Stimulated activated CD8-positive, alpha-beta memory T cell treated with anti-CD3 and anti-CD28 coated beads, Interleukin-12 subunit alpha, Interleukin-12 subunit beta, amount 100 ng/mL, for 24 hours (primary cell): ENCODE measurements at regions not wholly inside any gene's neighbourhood (a gene's known extent, or its start where the extent isn't known, plus 50 kb on each side); places are given as distances from the start of the nearest gene placed in this dataset.

Experiments
- DNase-seq: peaks from one replicate; pipeline ENCODE4 v3.0.0-alpha.2; 2020; ENCODE audit errors: extremely low read depth

GRCh38 chr2:239690651-239691631 lies 290.1 kb upstream of the HDAC4 start:
- DNase-seq, result no peak

GRCh38 chr2:239689985-239690384 lies 289.2 kb upstream of the HDAC4 start:
- no peak for DNase-seq

- no peak for DNase-seq
Observed at GRCh38 chr2:239689410-239689809, 288.6 kb upstream of the HDAC4 start.

- DNase-seq, result no peak
Observed at GRCh38 chr2:239688840-239689239, 288.0 kb upstream of the HDAC4 start.

DNA sequence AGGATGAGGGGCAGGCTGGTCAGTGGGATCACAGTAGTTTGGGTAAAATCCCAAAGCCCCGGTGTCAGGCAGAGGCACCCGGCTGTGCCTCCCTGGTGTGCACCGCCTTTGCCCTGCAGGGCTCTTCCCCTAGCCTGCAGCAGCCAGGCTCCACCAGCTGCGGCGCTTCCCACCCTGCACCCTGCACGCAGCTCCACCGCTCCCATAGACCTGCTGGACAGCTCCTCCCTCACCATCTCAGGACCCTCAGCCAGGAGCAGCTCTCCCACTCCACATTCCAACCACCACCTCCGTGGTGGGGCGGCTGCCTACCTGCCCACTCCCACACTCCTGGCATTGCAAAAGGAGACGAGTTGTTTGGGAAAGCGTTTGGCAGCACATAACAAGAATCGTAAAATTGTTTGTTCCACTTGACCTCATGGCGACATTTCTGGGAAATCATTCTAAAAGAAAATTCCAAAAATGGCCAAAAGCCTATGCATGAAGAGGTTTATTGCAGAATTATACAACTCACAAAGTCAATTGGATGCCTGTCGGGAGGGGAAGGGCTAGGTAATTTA lies 287.4 kb upstream of the HDAC4 start:
- DNase-seq, result no peak

- DNase-seq, result no peak
Observed at GRCh38 chr2:239687441-239687840, 286.6 kb upstream of the HDAC4 start.

DNA sequence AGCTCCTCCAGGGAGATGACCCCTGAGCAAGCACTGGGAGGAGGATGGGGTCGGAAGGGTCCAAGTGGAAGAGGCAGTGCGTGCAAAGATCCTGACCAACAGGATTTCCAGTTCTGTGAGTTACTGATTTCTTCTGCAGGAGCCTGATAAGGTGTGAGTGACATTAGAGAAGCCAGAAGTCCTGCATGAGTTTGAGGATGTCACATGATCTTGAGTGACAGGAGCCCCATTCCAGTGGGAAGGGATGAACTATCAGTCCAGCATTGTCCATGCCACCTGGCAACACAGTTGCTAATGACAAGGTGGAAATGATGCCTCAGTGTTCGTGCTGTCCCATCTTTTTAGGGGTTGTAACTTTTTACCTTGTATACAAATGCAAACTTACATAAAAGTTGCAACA lies 285.1 kb upstream of the HDAC4 start:
- no peak for DNase-seq

DNA sequence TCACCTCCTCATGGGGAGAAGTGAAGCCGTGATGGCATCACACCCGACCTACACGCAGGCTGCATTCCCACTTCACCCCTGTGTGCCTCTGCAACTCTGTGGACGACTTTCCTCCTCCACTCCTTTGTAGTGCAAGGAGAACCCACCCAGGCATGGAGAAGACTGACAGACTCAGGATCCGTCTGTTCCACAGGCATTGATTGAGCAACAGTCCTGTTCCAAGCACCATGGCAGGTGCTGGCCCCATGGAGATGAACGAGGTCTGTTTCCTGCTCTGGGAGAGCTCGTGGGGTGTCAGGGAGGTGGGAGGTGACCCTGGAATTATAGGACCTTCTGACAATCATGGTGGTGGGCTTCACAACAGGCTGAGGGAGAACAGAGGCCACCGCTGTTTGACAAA lies 284.7 kb upstream of the HDAC4 start:
- no peak for DNase-seq

DNA sequence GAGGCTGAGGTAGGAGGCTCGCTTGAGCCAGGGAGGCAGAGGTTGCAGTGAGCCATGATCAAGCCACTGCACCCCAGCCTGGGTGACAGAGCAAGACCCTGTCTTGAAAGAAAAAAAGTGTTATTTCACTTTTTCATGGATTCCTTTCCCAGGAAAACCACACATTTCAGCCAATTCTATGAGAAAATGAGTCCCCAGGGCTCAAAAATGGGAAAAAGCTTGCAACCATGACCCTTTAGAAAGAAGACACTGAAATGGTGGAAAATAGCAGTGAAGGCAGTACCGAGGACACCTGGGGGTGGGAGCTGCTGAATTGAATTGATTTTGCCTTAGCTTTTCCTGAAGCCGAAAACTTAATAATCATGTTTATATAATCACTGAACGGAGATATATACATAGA lies 284.2 kb upstream of the HDAC4 start:
- DNase-seq, result no peak

DNA sequence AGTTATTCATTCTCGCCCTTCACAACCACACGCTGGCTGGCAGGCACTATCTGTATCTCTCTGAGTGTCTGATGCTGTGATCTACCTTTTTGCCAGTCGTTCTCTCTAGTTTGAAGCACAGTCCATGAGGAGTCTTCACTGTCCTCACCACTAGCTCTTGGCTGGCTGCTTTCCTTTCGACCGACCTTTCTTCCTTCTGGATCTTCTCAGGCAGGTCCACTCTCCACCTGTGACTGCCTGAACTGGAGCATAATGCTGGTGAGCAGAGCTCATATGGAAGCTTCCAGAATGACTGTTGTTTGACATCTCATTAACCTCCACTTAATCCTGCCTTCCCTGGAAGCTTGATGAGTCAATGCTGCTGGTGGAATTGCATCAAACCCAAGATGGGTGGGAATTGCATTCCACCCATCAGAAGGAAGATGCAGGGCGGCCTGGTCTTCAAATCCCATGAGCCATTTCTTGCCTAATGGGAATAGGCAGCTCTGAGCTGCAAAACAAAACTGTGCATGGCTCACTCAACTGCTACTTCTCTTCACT lies 283.5 kb upstream of the HDAC4 start:
- DNase-seq, result no peak

DNA sequence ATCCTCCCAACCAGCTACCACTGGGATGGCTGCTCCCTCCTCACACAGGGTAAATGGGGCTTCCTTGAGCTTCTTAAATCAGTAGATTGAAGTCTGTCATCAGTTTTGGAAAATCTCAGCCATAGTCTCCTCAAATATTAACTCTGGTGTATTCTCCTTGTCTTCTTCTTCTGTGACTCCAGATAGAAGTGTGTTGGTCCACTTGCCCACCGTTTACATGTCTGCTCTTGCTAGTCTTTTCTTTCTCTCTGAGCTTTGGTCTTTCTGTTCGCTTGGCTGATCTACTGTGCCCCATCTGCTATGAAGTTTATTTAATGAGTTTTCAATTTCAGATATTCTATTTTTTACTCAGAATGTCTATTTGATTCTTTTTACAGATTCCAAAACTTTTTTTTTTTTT lies 281.7 kb upstream of the HDAC4 start:
- DNase-seq, result no peak

GRCh38 chr2:239679755-239680154 lies 278.9 kb upstream of the HDAC4 start:
- no peak for DNase-seq

DNA sequence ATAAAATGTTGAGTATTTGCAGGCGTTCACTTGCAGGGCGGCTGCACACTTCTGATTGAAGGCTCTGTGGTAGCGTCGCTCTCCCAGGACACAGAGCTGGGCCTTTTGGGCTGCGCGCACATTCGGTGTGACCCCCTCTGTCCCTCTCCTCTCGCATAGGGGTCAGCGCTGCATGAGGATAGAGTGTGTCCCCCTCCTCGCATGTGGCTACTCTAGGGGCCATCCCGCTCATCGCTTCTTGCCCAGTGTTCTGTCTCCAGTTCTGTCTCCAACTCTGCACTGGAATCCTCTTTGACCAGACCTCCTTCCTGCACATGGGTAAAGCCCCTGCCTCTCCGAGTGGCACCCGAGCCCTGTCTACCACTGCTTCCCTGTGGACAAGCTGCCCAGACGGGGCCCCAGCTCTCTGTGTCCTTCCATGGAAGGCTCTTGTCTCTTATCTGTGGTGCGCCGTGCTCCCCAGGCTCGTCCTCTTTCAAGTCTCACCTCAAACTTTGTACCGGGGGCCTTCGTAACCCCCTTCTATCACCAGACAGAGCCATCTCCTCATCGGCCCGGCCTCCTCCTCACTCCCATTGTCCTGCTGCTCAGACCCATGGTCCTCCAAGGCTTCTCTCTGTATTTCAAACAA lies 278.0 kb upstream of the HDAC4 start:
- no peak for DNase-seq

- no peak for DNase-seq
Observed at GRCh38 chr2:239678186-239678490, 277.3 kb upstream of the HDAC4 start.

DNA sequence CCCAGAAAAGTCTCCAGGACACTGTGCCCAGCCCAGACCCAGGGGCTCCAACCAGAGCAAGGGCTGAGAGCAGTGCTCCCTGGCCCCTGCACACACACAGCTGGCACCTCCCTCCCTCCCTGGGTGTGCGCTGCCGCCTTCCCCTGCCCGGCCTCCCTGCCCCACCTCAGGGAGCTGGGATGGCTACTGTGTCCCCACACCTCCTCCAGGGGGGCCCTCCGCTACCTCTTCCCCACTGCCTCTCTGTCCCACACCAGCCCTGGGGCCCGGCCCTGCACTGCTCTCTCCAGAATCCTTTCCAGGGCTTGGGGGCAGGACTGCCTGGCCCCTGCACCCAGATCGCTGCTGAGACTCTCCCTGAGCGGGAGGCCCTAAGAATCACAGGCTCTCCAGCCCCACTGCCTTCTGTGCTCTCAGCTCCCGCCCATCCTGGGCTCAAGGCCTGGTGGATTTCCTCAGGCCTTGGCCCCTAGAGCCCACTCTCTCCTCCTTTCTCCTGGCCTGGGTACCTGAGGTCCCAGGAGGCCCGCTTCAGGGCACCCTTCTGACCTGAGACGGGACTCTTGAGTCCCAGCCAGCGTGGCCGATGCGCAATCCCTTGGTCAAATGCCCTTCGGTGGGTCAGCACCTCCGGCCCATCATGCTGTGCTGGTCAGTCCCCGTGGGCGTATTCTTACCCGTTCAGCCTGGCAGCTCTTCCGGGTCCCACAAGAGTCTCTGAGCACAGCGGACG lies 276.8 kb upstream of the HDAC4 start:
- DNase-seq, result no peak

GRCh38 chr2:239676716-239677452 lies 276.1 kb upstream of the HDAC4 start:
- DNase-seq, result no peak

GRCh38 chr2:239675826-239676715 lies 275.3 kb upstream of the HDAC4 start:
- DNase-seq, result no peak

- DNase-seq, result no peak
Observed at GRCh38 chr2:239674981-239675825, 274.4 kb upstream of the HDAC4 start.
